Ovary (tissue), 7 donors: ENCODE measurements at regions not wholly inside any gene's neighbourhood (a gene's known extent, or its start where the extent isn't known, plus 50 kb on each side); places are given as distances from the start of the nearest gene placed in this dataset.

Experiments used
- DNase-seq, 5 donors: peaks; one replicate each; pipeline ENCODE4 v3.0.0-alpha.2; 2019 to 2020
- H3K27ac ChIP-seq, 2 donors: fragments of 200-600 bp; one replicate each; pipeline versions ENCODE4 v1.5.1 to v1.8.0; 2019 to 2022
- H3K27me3 ChIP-seq: fragments of 200-600 bp; one replicate; pipeline ENCODE4 v1.8.0; 2022
- H3K36me3 ChIP-seq: fragments of 200-600 bp; sonication (generic); one replicate; pipeline ENCODE4 v1.5.1; 2019
- H3K4me1 ChIP-seq: one replicate; pipeline ENCODE4 v1.8.1; 2013; ENCODE audit warnings: mild to moderate bottlenecking, moderate library complexity; ENCODE audit not compliant: insufficient read depth
- H3K4me3 ChIP-seq: fragments of 200-600 bp; sonication (generic); one replicate; pipeline ENCODE4 v1.5.1; 2017
- H3K9me3 ChIP-seq, 2 donors: fragments of 200-600 bp in 1 of 2; sonication (generic) in 1 of 2; one replicate each; pipeline versions ENCODE4 v1.5.1 to v1.8.1; 2013 to 2019; ENCODE audit warnings: mild to moderate bottlenecking in 1 of 2, moderate library complexity in 1 of 2
- CTCF ChIP-seq, 3 donors: fragments of 450-650 bp in 2 of 3; fragments of 200-600 bp in 1 of 3; IDR thresholded peaks; one replicate each; pipeline versions ENCODE4 v1.5.1 to v1.8.0; 2016 to 2022; ENCODE audit warnings: antibody characterized with exemption in 3 of 3, mild to moderate bottlenecking in 1 of 3
- EP300 ChIP-seq: sonication (generic); formaldehyde crosslinking; IDR thresholded peaks from one replicate; pipeline ENCODE4 v1.6.1; 2017; ENCODE audit warnings: antibody characterized with exemption
- POLR2A ChIP-seq: fragments of 450-650 bp; IDR thresholded peaks from one replicate; pipeline ENCODE4 v1.6.1; 2017; ENCODE audit warnings: antibody characterized with exemption, mild to moderate bottlenecking, moderate library complexity
- WGBS, 3 donors: extraction: QIAGEN DNeasy Blood & Tissue Kit in 1 of 3; methylation state at CpG; one replicate each; pipeline versions ENCODE4 v1.1.5 to v1.1.7; 2013 to 2017; 5-methylcytosine and 5-hydroxymethylcytosine counted together
- intact Hi-C, 4 donors: fragments of 100-400 bp; cut with DNase I; formaldehyde crosslinking; loops; one replicate each; pipeline versions ENCODE4 v1.11.0 to v1.15.1; 2022 to 2023
- donor health status: DM: no; HTN: no; CAD: no; lungs with moderate emphysema.
- donor health status: DM: no; HTN: no; CAD: no.
- donor health status: Bipolar disorder and iron deficiency.
- donor health status: DM: no; HTN: no; CAD: no.
- donor health status: DM: yes; HTN: yes; CAD: no.

DNA sequence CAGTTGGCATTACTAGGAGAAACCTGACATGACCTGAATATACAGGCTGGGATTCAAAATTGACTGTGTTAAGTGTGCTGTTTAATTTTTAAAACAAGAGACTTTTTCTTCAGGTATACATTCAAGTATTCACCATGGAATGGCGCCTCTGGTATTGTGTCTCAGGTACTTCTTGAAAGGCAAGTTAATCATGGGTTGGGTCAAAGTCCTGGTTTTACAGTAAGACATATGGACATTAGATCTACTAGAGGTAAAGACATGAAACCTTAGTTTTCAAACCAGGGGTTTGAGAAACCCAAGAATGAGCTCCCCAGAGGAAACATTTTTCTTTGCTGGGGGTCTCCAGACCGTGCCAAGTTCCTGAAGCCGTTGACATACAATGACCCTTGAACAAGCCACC, 232.4 kb downstream of the SAMD5 start:
- WGBS, 3 donors = 65 to 84% (median 75%) methylated on average over 3 of the region's 3 CpGs
- Histone ChIP-seq H3K4me3 (no peak overlapping the region), H3K4me1 (peaks cover 4% of the 10 kb centered on the region), H3K36me3 (no peaks in the 10 kb centered on the region), H3K9me3 (no peaks in the 10 kb centered on the region), H3K27ac (no peak overlapping the region), H3K27me3 (no peaks in the 10 kb centered on the region)
- intact Hi-C loops = no loop called here
- TF ChIP-seq POLR2A = no peak
- TF ChIP-seq CTCF (IDR thresholded peaks at IDR 0.05) = no peak
- no peak for TF ChIP-seq EP300
- no peak for DNase-seq

DNA sequence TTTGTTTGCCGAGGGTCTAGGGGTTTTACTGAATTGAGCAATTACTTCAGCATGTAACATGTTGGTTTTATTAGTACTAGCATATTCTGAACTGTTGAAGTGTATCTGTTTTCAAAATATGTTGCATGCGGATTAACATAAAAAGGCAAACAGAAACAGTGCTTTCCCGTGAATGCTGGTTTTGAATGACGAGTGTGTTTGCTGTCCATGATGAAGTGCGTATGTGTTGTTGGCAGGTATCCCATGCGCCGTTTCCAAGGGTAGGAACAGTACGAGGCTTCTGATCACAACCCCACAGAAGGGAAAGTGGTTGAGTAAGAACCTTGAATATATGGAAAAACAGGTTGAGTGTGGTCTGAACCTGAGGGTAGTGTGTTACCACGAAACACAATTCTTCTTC, 232.9 kb downstream of the SAMD5 start:
- no peak for DNase-seq
- 91 to 93% (median 92%) methylated on average over 9 of the region's 9 CpGs for WGBS, 3 donors
- H3K9me3 ChIP-seq = no peaks in the 10 kb centered on the region
- intact Hi-C loops = no loop called here
- no peak overlapping the region for H3K27ac ChIP-seq
- H3K4me1 ChIP-seq = peaks cover 4% of the 10 kb centered on the region
- no peaks in the 10 kb centered on the region for H3K27me3 ChIP-seq
- no peaks in the 10 kb centered on the region for H3K36me3 ChIP-seq
- TF ChIP-seq POLR2A = no peak
- no peak for TF ChIP-seq EP300
- no peak for TF ChIP-seq CTCF (IDR thresholded peaks at IDR 0.05)
- H3K4me3 ChIP-seq = no peak overlapping the region

DNA sequence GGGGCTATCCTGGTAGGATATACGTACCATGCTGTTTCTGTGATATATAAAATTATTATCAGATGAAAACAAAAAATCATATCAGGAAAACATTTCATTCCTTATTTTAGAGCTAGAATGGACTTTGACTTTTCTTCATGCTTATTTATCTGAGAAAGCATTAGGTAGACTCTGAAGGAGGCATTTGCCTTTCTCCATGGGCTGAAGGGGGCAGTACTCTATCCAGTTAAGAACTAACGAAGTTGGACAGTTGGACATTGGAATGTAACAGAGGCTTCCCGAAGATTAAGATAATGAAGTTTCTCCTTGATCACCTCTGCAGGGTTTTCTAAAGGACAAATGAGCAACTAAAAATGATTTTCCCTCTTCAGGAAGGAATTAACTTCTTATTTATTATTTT, 233.9 kb downstream of the SAMD5 start:
- intact Hi-C loops = no loop called here

GRCh38 chr6:147744012-147744411, 235.5 kb downstream of the SAMD5 start:
- Histone ChIP-seq H3K4me1 (peaks cover 3% of the 10 kb centered on the region), H3K27me3 (no peaks in the 10 kb centered on the region), H3K27ac (no peak overlapping the region), H3K9me3 (no peaks in the 10 kb centered on the region), H3K4me3 (no peak overlapping the region), H3K36me3 (no peaks in the 10 kb centered on the region)
- 95 to 97% (median 96%) methylated on average over 1 of the region's 1 CpG for WGBS, 3 donors
- intact Hi-C loops = no loop called here
- no peak for DNase-seq
- TF ChIP-seq CTCF (IDR thresholded peaks at IDR 0.05) = no peak
- no peak for TF ChIP-seq EP300
- no peak for TF ChIP-seq POLR2A

More for the DNA sequence above, 233.9 kb downstream of the SAMD5 start:
- Histone ChIP-seq H3K4me3 (no peak overlapping the region), H3K27ac (no peak overlapping the region), H3K27me3 (no peaks in the 10 kb centered on the region), H3K36me3 (no peaks in the 10 kb centered on the region), H3K9me3 (no peaks in the 10 kb centered on the region), H3K4me1 (peaks cover 4% of the 10 kb centered on the region)
- no peak for TF ChIP-seq POLR2A
- no peak for TF ChIP-seq EP300
- no peak for TF ChIP-seq CTCF (IDR thresholded peaks at IDR 0.05)
- DNase-seq = no peak
- WGBS, 3 donors = 79 to 87% (median 87%) methylated on average over 3 of the region's 3 CpGs

DNA sequence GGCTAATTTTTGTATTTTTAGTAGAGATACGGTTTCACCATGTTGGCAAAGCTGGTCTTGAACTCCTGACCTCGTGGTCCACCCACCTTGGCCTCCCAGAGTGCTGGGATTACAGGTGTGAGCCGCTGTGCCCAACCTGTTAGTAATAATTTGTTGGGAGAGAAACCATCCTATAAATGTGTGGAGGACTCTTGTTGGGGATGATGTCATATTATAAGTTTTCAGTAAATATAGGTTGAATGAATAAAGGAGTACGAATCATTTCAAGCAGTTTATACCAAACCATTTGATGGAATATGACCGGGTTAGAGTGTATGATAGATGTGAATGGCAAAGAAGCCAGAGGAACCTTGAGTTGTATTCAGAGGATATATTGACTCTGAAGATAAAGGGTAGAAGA, 240.8 kb downstream of the SAMD5 start:
- H3K27me3 ChIP-seq = no peaks in the 10 kb centered on the region
- no peak overlapping the region for H3K27ac ChIP-seq
- WGBS, 3 donors = 92 to 94% (median 93%) methylated on average over 5 of the region's 5 CpGs
- no peaks in the 10 kb centered on the region for H3K4me1 ChIP-seq
- no peak overlapping the region for H3K4me3 ChIP-seq
- H3K36me3 ChIP-seq = no peaks in the 10 kb centered on the region
- no peak for DNase-seq
- H3K9me3 ChIP-seq = no peaks in the 10 kb centered on the region
- intact Hi-C loops = no loop called here
- no peak for TF ChIP-seq EP300
- no peak for TF ChIP-seq CTCF (IDR thresholded peaks at IDR 0.05)
